SW 1271 (cell line): ENCODE measurements at regions not wholly inside any gene's neighbourhood (a gene's known extent, or its start where the extent isn't known, plus 50 kb on each side); places are given as distances from the start of the nearest gene placed in this dataset.

Experiments used
- DNase-seq, 2 experiments: peaks; one replicate each; lab custom pipeline; 2025; lab: John Stamatoyannopoulos, UW

DNA sequence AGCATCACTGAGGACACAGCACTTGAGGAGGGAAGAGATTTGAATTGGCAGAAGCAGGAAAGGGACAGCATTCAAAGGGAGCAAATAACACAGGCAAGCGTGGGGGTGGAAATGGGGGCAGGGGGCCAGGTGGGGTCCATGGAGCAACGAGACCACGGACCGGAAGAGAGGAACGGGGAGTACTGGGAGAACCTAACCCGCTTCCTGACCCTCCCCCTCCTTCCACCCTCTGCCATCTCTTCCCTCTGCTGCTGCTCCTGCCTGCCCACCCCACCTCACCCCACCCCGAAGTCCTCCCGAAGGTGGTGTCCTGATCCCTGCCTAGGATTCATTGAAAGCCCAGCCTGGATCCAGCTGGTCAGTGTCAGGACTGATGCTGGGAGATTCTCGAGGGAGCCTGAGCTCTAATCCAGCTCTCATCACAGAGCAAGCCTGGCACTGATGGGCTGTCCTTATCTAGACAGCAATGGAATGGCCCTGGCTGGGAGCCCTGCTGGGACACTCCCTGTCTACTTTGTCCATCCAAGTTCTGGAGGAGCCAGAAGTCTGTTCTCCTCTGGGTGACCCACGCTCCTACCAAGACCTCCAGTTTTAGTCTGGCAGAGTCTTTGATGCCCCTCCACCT, 105.0 kb downstream of the TRIM29 start:
- no peak for DNase-seq

DNA sequence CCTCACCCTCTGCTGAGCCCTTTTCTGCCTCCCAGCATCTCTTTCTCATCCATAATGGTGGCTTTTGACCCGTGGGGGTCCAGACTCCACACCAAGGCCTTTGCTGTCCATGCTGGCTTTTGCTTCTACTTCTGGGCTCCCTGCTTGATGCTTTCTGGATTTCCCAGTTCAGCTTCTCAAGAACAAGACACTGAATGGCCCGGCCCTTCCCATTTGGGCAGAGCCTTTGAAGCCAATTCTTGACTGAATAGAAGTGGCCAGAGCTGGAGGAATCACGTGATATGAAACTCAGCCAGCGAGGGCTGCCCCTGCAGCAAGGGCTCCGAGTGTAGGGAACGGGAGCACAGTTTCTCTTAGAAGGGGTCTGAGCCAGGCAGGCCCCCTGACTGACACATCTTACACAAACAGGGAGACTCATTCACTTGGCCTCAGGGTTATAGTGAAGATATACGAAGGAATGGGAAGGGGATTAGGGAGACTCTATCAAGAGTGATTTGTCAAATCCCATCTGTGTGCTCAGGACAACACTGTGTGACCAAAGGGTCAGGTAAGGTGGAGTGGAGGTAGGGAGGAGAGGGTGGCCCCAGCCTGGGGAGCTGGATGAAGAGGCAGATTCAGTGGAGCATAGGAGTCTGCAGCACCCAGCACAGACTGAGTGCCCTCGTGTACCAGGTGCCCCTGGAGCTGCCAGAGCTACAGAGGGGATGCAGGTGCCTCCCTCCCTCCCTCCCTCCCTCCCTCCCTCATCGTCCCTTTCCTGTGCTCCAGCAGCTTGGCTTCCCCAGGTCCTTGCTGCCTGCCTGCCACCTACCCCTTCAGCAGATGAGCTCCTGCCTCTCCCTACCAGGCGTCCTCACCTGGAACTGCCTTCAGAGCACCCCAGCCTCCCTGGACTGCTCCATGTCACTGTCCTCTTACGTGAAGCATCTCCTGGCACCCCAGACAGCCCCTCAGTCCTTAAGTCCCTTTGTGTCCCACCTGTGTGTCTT, 106.0 kb downstream of the TRIM29 start:
- DNase-seq: no peak

DNA sequence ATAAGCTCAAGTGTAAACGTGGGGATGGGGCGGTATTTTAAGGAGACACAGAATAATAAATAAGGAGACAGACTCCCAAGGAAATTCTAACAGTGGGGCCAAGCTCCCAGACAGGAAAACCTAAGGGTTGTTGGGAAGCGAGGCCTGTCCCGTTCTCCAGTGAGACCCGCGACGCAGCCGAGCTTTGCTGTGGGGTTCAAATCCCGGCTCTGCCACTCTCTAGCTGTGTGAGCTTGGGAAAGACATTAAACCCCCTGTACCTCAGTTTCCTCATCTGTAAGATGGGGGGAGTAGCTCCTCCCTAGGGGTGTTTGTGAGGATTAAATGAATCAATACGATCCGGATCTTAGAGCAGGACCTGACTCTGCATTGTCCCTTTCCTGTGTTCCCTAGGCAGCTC, 106.8 kb downstream of the TRIM29 start:
- DNase-seq: no peak

DNA sequence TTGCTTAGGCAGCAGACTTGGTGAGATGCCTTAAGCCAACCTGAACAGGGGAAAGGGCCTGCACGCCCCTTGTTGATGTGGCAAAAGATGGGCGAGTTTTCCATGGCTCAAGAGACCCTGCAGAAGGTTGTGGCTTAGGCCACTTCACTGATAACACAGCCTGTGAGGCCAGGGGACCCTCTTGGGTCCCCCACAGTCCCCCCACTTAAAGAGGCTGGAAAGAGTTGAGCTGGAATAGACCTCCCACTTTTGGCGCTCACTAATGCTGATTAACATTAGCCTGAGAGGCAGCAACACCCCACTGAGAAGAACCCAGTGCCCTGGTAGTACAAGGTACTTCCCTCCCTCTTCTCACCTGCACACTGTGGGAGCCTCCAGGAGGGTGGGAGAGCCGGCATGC, 107.5 kb downstream of the TRIM29 start:
- no peak for DNase-seq

DNA sequence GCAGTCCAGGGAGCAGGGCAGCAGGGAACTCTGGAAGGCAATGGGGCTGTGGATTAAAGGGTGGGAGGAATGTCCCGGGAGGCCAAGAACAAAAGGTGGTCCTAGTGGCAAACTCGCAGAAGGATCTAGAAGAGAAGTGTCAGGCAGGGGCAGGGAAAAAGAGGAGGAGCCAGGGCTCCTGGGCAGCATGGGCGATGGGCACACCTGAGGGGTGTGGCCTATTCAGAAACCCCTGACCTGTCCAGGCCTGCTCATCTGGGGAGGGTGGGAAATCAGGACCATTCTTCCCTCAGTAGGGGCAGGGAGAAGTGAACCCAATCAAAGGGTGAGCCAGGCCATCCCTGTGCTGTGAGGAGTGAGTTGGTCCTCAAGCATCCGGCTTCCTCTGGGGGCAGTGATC, 108.6 kb downstream of the TRIM29 start:
- DNase-seq: no peak

DNA sequence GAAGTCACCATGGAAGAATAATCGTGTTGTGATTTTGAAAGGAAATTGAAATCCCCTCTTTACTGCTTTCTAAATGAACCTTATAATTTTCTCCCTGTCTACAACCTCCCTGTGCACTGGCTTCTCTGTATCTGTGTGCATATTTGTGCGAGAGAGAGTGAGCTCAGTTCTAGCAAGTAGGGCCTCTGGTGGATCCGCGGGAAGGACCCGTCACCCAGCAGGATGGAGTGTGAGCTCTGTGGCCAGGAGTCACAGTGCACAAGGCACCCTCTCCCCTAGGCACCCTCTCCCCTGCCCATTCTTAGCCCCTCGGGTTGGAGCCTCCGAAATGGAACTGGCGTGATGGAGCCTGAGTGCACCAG, 109.0 kb downstream of the TRIM29 start:
- DNase-seq: no peak

DNA sequence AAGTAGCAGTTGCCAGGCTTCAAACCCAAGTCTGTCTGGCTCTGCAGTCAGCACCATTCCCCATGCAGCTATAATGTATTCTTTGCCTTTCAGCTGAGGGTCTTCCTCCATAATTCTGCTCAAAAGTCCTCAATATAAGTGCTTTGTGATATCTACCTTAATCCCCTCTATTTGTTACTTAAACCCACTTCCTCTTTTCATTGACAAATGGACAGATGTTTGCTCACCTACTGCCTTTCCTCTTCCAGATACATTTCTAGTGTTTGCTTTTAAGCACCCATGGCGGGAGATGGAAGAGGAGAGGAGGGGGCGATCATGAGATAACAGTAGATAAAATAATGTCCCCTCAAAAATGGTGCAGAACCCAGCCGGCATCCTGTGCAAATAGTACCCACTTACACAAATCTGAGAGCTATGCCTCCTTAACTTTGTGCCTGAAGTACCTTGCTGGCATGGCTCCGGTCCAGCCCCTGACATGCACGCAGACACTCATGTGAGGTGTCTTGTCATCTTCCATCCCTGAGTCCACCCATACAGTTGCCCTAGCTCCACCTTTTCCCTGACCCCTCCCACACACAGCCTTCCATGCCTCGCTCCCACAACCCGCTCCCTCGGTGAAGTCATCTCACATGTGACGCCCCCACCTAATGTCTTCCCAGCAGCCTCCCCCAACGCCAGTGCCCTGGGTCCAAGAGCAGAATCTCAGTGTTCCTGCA, 109.6 kb downstream of the TRIM29 start:
- no peak for DNase-seq

DNA sequence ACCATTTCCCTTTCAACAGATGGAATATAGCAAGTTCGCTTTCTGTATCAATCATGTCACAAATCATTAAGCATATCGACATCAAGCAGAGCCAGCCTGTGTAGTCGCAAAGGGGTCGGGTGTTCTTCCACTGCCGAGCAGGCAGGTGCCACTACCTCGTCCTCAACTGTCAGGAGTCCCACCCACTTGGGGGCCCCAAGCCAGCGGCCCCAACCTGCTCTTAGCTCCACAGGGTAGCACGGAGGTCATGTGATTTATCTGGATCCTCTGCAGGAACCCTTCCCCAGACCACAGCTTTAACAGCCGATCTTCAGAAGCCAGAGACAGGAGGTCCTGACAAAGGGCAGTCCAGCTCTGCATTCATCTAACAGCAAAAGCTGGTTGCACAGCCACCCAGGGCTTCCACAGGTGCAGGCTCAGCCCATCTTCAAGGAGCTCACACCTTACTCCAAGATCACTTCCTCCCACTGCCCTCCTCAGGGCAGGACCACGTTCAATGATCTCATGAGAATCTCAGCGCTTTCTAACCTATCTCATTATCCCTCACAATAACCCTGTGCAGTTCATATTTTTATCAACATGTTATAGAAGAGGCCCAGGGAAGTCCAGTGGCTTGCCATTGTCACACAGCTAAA, 110.2 kb downstream of the TRIM29 start:
- no peak for DNase-seq

DNA sequence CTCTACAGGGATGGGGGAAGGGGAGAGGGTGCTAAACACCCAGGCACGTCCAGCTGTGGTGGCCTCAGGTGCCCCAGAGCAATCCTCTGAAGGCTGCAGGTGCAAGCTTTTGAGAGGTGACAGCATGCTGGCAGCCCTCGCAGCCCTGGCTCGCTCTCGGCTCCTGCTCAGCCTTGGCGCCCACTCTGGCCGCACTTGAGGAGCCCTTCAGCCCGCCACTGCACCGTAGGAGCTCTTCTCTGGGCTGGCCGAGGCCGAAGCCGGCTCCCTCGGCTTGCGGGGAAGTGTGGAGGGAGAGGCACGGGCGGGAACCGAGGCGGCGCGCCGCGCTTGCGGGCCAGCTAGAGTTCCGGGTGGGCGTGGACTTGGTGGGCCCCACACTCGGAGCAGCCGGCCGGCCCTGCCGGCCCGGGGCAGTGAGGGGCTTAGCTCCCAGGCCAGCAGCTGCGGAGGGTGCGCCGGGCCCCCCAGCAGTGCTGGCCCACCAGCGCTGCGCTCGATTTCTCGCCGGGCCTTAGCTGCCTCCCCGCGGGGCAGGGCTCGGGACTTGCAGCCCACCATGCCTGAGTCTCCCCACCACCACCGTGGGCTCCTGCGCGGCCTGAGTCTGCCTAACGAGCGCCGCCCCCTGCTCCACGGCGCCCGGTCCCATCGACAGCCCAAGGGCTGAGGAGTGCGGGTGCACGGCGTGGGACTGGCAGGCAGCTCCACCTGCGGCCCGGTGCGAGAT, 112.1 kb downstream of the TRIM29 start:
- no peak for DNase-seq

DNA sequence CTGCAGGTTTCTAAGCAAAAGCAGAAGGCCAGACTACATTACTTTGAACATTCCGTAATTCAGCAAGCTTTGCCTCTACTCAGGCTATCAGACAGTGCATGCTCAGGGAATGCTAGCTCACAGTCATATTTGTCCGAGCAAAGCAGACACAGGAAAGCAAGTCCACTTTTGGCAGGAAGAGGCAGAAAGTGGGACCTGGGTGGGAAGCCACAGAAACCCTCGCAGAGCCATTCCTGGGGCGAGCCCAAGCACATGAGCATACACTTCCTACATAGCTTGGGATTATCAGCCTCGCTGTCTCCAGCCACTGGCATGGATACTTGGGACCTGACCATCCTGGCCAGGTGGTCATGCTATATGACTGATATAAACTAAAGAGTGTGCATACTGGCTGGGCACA, 113.3 kb downstream of the TRIM29 start:
- DNase-seq: no peak

DNA sequence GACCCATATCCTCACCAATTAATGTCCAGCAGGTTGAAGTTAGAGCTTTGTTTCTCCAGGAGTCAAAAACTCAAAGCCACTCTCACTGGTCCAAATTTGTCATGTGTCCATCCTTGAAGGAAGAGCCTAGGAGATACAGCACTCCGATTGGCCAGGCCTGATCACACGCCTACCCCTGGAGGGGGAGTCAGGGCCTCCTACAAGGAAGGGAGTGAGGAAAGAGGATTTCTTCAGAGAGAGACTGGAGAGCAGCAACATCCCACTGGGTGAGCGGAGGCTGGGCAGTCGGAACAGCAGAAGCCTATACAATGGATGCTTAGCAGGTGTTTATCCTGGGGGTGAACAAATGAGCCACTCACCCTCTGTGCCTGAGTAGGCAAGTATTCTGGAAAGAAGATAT, 113.9 kb downstream of the TRIM29 start:
- no peak for DNase-seq

DNA sequence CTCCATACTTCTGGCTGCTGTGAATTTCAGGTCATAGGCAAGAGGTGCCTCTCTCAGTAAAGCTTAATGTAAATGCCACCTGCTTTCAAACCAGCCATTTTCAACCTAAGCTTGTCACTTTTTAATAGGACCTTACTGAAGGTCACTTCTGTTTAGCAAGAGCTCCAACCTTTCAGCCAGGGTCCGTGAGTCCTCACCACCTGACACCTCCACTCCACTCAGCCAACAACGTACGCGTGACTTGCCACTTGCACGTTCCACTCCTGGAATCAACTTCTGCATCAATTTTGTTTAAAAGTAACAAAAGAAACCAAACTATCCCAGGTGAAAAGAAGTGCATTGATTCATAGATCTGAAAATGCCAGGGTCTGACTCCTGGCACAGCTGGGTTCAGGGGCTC, 114.4 kb downstream of the TRIM29 start:
- DNase-seq: no peak

DNA sequence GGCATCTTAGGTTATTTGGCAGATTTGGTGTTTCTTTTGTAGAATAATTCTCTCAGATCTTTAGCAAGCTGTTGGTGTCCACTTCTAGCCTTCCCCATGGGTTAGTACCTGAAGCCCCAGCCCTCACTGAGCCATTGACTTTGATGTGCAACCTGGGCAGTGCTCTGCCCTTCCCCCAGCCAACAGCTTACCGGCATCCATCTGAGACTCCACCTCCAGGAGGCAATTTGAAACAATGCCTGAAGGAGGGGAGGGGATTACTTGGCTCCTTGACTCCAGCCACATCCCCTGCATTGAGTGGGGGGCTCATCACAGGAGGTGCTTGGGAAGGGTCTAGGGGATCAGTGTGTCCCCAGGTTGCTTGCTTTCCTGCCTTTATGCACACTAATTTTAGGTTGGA, 114.8 kb downstream of the TRIM29 start:
- no peak for DNase-seq

DNA sequence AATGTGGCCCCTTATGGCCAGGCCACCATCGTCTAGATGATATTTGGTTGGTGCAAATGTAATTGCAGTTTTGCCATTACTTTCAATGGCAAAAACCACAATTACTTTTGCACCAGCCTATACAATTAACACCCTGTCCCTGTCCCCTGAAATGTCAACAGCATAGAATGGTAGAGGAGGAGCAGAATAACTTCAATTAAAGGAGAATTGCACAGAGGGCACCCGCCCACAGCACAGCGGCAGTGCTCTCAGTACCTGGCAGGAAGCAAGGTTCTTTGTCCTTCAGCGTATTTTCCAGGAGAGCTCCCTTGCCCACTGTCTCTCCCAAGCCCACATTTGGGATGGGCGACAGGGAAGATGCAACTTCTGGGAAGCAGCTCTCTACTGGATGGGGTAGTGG, 115.3 kb downstream of the TRIM29 start:
- no peak for DNase-seq

DNA sequence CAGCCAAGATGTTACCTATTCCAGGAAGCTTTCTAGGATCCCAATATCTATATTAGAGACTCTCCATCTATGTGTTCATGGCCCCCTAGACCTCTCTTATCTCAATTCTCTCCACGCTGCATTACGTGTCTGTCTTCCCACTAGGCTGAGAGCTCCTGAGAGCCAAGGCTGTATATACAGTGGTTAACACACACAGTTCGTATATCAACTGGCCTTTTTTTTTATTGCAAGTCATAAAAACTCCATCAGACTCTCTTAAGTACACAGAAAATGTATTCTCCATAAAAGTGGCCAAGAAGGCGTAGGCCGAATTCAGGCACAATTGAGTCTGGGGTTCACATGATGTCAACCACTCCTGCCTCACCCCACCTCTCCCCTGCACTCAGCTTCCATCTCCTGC, 115.9 kb downstream of the TRIM29 start:
- DNase-seq: no peak

DNA sequence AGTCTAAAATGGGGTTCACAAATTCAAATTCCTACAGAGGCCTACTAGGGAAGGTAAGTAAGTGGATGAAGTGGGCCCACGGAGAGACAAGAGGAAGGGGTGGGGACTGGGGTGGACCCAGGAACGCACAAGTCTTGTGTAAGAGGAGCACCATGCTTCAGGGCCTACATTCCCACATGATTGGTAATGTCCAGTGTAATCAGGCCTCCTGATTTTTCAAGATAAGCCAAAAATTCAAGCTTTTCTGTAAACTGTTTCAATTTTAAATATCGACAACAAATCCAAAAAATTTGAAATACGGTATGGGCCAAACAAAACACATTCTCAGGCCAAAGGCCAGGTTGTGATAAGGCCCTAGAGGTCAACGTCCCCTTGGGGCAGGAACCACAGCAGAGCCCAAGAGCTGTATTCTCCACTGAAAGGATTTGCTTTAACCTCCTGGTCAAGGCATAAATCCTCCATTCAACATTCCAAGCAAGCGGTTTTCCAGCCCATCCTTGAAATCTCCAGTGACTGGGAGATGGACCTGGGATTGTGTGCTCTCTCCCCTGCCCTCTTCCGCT, 116.4 kb downstream of the TRIM29 start:
- DNase-seq: no peak

DNA sequence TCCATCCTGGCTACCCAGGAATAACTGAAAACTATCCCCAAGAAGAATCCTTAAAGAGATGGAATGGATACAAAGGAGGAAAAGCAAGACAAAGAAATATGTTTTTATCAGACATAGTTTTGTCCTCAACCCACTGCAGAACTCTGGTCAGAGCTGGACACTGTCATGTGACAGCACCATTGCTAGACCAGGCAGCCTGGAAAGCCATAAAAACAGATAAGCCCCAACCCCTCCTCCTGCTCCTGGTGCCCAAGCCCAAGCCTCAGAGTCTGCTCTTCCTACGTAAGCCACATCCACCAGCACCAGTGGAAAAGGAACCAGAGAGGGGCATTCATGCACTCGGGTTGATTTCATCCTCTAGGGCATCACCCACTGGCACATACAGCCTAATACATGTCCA, 116.9 kb downstream of the TRIM29 start:
- no peak for DNase-seq

DNA sequence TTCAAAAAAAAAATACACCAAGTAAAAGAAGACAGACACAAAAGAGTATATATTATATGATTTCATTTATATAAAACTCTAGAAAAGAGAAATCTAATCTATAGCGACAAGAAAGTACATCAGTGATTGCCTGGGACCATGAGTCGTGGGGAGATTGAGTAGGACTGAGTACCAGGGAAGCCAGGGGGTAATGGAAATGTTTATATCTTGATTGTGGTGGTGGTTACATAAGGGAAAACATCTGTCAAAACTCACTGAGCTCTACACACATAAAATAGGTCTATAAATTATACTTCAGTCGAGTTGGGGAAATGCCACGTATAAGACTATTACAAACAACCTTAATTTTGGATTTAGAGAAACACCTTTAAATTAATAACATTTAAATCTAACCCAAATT, 117.4 kb downstream of the TRIM29 start:
- DNase-seq: no peak

DNA sequence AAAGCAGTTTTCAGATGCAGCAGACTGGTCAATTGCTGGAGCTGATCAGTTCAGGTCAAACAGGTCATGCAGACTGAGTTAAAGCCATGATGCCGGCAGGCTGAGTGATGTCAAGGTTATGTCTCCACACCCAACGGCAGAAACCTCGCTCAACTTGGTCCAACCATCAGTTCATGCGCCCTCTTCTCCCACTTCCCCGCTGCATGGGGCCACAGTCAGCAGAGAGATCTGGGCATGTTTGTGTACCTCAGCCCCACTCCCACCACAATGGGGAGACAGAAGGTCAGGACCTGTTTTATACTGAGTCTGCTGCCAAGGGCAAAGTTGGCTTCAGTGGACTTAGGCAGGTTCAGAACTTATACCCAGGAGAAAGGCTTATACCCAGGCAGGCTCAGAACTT, 118.7 kb downstream of the TRIM29 start:
- no peak for DNase-seq

DNA sequence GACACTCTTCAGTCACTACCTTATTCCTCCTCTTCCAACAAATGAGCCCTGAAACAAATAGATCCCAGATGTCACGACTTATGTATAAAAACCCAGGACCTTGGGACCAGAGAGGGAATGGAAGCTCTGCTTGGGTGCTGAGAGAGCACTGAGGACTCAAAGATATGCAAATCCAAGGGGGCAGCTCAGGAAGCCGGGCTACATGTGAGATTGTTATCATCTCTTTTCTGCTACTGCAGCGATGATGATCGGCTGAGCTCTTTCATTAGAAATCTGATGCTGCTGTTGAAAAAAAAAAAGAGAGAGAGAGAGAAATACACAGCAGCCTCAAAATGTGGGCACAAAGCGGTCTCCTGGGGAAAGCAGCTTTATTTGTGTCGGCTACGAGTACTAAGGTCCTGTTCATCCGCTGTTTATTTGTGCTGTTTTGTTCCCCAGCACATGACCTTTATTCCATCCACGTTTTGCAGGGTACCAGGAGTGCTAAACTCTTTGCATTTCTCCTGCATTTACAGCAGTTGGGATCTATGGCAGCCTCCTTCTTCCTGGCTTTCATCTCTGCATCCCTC, 120.2 kb downstream of the TRIM29 start:
- DNase-seq: no peak
